ENCODE measurements at regions not wholly inside any gene's neighbourhood (a gene's known extent, or its start where the extent isn't known, plus 50 kb on each side); places are given as distances from the start of the nearest gene placed in this dataset.
A peak's percentile ranks its signal among the peaks of the same experiment; 100 is the strongest.

GRCh38 chr11:131095511-131096185 is 179.4 kb upstream of the SNX19 start:
- TF ChIP-seq EZH2 (IDR thresholded peaks at IDR 0.05) (no peak), CTCF (IDR thresholded peaks at IDR 0.05) (no peak), EZH2phosphoT487 (IDR thresholded peaks at IDR 0.05) (no peak)
- H3K27me3 Mint-ChIP-seq (ENCODE audit: insufficient read depth, low read depth): peaks cover 7% of the 10 kb centered on the region
- Histone ChIP-seq H2AFZ (replicated peaks) (no peak overlapping the region), H3K9me3 (ENCODE audit: low read depth) (no peaks in the 10 kb centered on the region), H3K27me3 (no peaks in the 10 kb centered on the region), H3K9ac (no peak overlapping the region), H3K4me2 (no peak overlapping the region), H3K36me3 (no peaks in the 10 kb centered on the region), H3K4me3 (no peak overlapping the region), H3K4me1 (peaks cover 7% of the 10 kb centered on the region), H3K27ac (no peak overlapping the region), H4K20me1 (ENCODE audit: low read depth) (no peaks in the 10 kb centered on the region), H3K79me2 (ENCODE audit: low read depth) (no peaks in the 10 kb centered on the region), H3F3A (ENCODE audit: low read depth) (no peaks in the 10 kb centered on the region)
- H3K4me1 Mint-ChIP-seq: peaks cover 4% of the 10 kb centered on the region
- H3K36me3 Mint-ChIP-seq: no peaks in the 10 kb centered on the region
- DNase-seq (ENCODE audit: low spot score): no peak
- no peak overlapping the region for H3K27ac Mint-ChIP-seq
- no peak overlapping the region for H3K4me3 Mint-ChIP-seq
- H3K9me3 Mint-ChIP-seq: peaks cover 2% of the 10 kb centered on the region

GRCh38 chr11:131099013-131099412 is 182.7 kb upstream of the SNX19 start:
- Mint-ChIP-seq H3K4me1 (peaks cover 7% of the 10 kb centered on the region), H3K9me3 (no peaks in the 10 kb centered on the region), H3K4me3 (no peak overlapping the region), H3K36me3 (no peaks in the 10 kb centered on the region), H3K27me3 (ENCODE audit: insufficient read depth, low read depth) (peaks cover 5% of the 10 kb centered on the region), H3K27ac (no peak overlapping the region)
- H3F3A ChIP-seq (ENCODE audit: low read depth): no peaks in the 10 kb centered on the region
- no peak overlapping the region for H3K4me3 ChIP-seq
- H3K27ac ChIP-seq: no peak overlapping the region
- H3K9me3 ChIP-seq (ENCODE audit: low read depth): no peaks in the 10 kb centered on the region
- no peak overlapping the region for H3K4me2 ChIP-seq
- H3K36me3 ChIP-seq: no peaks in the 10 kb centered on the region
- no peak overlapping the region for H2AFZ ChIP-seq (replicated peaks)
- H4K20me1 ChIP-seq (ENCODE audit: low read depth): no peaks in the 10 kb centered on the region
- TF ChIP-seq EZH2phosphoT487 (IDR thresholded peaks at IDR 0.05) (no peak), EZH2 (IDR thresholded peaks at IDR 0.05) (no peak), CTCF (IDR thresholded peaks at IDR 0.05) (no peak)
- no peak overlapping the region for H3K9ac ChIP-seq
- H3K79me2 ChIP-seq (ENCODE audit: low read depth): no peaks in the 10 kb centered on the region
- no peak for DNase-seq (ENCODE audit: low spot score)
- H3K4me1 ChIP-seq: peaks cover 6% of the 10 kb centered on the region
- no peaks in the 10 kb centered on the region for H3K27me3 ChIP-seq

GRCh38 chr11:131099746-131100145 is 183.5 kb upstream of the SNX19 start:
- H3K4me3 ChIP-seq: no peak overlapping the region
- H3K4me1 ChIP-seq: peaks cover 6% of the 10 kb centered on the region
- no peaks in the 10 kb centered on the region for H3K9me3 Mint-ChIP-seq
- H3K9ac ChIP-seq: no peak overlapping the region
- DNase-seq (ENCODE audit: low spot score): no peak
- no peaks in the 10 kb centered on the region for H3K36me3 ChIP-seq
- TF ChIP-seq EZH2 (IDR thresholded peaks at IDR 0.05) (no peak), CTCF (IDR thresholded peaks at IDR 0.05) (no peak), EZH2phosphoT487 (IDR thresholded peaks at IDR 0.05) (no peak)
- no peak overlapping the region for H3K27ac ChIP-seq
- no peak overlapping the region for H3K4me3 Mint-ChIP-seq
- H3K27ac Mint-ChIP-seq: no peak overlapping the region
- no peak overlapping the region for H3K4me2 ChIP-seq
- H3K9me3 ChIP-seq (ENCODE audit: low read depth): no peaks in the 10 kb centered on the region
- peaks cover 3% of the 10 kb centered on the region for H3K27me3 Mint-ChIP-seq (ENCODE audit: insufficient read depth, low read depth)
- peaks cover 7% of the 10 kb centered on the region for H3K4me1 Mint-ChIP-seq
- H4K20me1 ChIP-seq (ENCODE audit: low read depth): no peaks in the 10 kb centered on the region
- no peaks in the 10 kb centered on the region for H3K27me3 ChIP-seq
- peak overlapping the region; percentile 19 for H2AFZ ChIP-seq (replicated peaks)
- no peaks in the 10 kb centered on the region for H3K36me3 Mint-ChIP-seq
- H3F3A ChIP-seq (ENCODE audit: low read depth): no peaks in the 10 kb centered on the region
- no peaks in the 10 kb centered on the region for H3K79me2 ChIP-seq (ENCODE audit: low read depth)
